CD14-positive monocyte (primary cell): ENCODE measurements at regions not wholly inside any gene's neighbourhood (a gene's known extent, or its start where the extent isn't known, plus 50 kb on each side); places are given as distances from the start of the nearest gene placed in this dataset.

Experiments
- DNase-seq, 3 donors: peaks; one replicate each; pipeline ENCODE4 v3.0.0-alpha.2; 2011 to 2022
- H2AFZ ChIP-seq: 2 replicates; pipeline ENCODE4 v1.6.0; 2012; ENCODE audit warnings: mild to moderate bottlenecking, low read depth, low read length, inconsistent platforms; ENCODE audit not compliant: insufficient read depth, poor library complexity, severe bottlenecking
- H3K27ac ChIP-seq, 2 donors: 1 replicate in 1 of 2; 2 replicates in 1 of 2; pipeline ENCODE4 v1.5.1; 2012 to 2013; ENCODE audit warnings: low read length in 2 of 2, control low read depth in 1 of 2, inconsistent platforms in 1 of 2, low read depth in 1 of 2, mild to moderate bottlenecking in 1 of 2
- H3K27me3 ChIP-seq, 2 donors: one replicate each; pipeline versions ENCODE4 v1.6.0 to v1.6.1; 2011 to 2013; ENCODE audit warnings: low read length in 2 of 2; ENCODE audit not compliant: control insufficient read depth in 2 of 2, insufficient read depth in 2 of 2
- H3K36me3 ChIP-seq, 2 donors: replicated peaks in 1 of 2; 1 replicate in 1 of 2; 2 replicates in 1 of 2; pipeline versions ENCODE4 v1.5.1 to v1.6.1; 2012 to 2013; ENCODE audit warnings: low read length in 2 of 2, control low read depth in 1 of 2, inconsistent platforms in 1 of 2, mild to moderate bottlenecking in 1 of 2; ENCODE audit not compliant: insufficient read depth in 2 of 2, control insufficient read depth in 1 of 2
- H3K4me1 ChIP-seq, 2 donors: 1 replicate in 1 of 2; 2 replicates in 1 of 2; pipeline versions ENCODE4 v1.5.1 to v1.6.1; 2012 to 2013; ENCODE audit warnings: low read length in 2 of 2, control low read depth in 1 of 2, inconsistent platforms in 1 of 2, mild to moderate bottlenecking in 1 of 2, moderate library complexity in 1 of 2; ENCODE audit not compliant: insufficient read depth in 2 of 2, control insufficient read depth in 1 of 2
- H3K4me2 ChIP-seq: replicated peaks from 2 replicates; pipeline ENCODE3; 2012; ENCODE audit warnings: low read length, moderate library complexity, mild to moderate bottlenecking; ENCODE audit not compliant: poor library complexity, severe bottlenecking; ENCODE audit errors: extremely low read depth
- H3K4me3 ChIP-seq, 3 experiments: fragments of 200-600 bp in 1 of 3; sonication (generic) in 1 of 3; replicated peaks in 1 of 3; 1 replicate in 2 of 3; 2 replicates in 1 of 3; pipeline ENCODE4 v1.5.1; 2011 to 2013; ENCODE audit warnings: low read length in 3 of 3, mild to moderate bottlenecking in 3 of 3, control low read depth in 2 of 3, low read depth in 2 of 3, inconsistent platforms in 1 of 3, moderate library complexity in 1 of 3
- H3K79me2 ChIP-seq: 2 replicates; pipeline ENCODE4 v1.6.0; 2012; ENCODE audit warnings: mild to moderate bottlenecking, control low read depth, inconsistent platforms, low read length, moderate library complexity; ENCODE audit not compliant: insufficient read depth
- H3K9ac ChIP-seq: 2 replicates; pipeline ENCODE4 v1.6.0; 2017; ENCODE audit warnings: low read length, mild to moderate bottlenecking; ENCODE audit not compliant: insufficient read depth, poor library complexity, severe bottlenecking
- H3K9me3 ChIP-seq, 2 donors: replicated peaks in 1 of 2; 1 replicate in 1 of 2; 2 replicates in 1 of 2; pipeline versions ENCODE4 v1.5.1 to v1.6.1; 2012 to 2013; ENCODE audit warnings: low read length in 2 of 2, control low read depth in 1 of 2; ENCODE audit not compliant: control insufficient read depth in 1 of 2, insufficient read depth in 1 of 2
- H4K20me1 ChIP-seq: 2 replicates; pipeline ENCODE4 v1.6.0; 2012; ENCODE audit warnings: mild to moderate bottlenecking, low read length, control low read depth, moderate library complexity; ENCODE audit not compliant: insufficient read depth
- H3K27ac Mint-ChIP-seq, 7 donors: one replicate each; pipeline ENCODE4 v1.8.0; 2020; ENCODE audit warnings: mild to moderate bottlenecking in 7 of 7, mixed read lengths in 7 of 7, moderate library complexity in 6 of 7, inconsistent platforms in 2 of 7
- H3K27me3 Mint-ChIP-seq, 3 donors: one replicate each; pipeline ENCODE4 v1.8.0; 2021 to 2022; ENCODE audit warnings: low read depth in 3 of 3, mild to moderate bottlenecking in 3 of 3, mixed read lengths in 3 of 3, moderate library complexity in 3 of 3, inconsistent platforms in 1 of 3
- H3K36me3 Mint-ChIP-seq, 2 donors: one replicate each; pipeline ENCODE4 v1.8.0; 2020; ENCODE audit warnings: mixed read lengths in 2 of 2, inconsistent platforms in 1 of 2, mild to moderate bottlenecking in 1 of 2
- H3K4me1 Mint-ChIP-seq: one replicate; pipeline ENCODE4 v1.8.0; 2020; ENCODE audit warnings: mild to moderate bottlenecking, mixed read lengths
- H3K4me3 Mint-ChIP-seq, 2 donors: one replicate each; pipeline ENCODE4 v1.8.0; 2020; ENCODE audit warnings: mild to moderate bottlenecking in 2 of 2, mixed read lengths in 2 of 2, moderate library complexity in 1 of 2
- H3K9me3 Mint-ChIP-seq, 7 donors: one replicate each; pipeline ENCODE4 v1.8.0; 2020 to 2022; ENCODE audit warnings: mixed read lengths in 7 of 7, mild to moderate bottlenecking in 6 of 7, moderate library complexity in 6 of 7, inconsistent platforms in 2 of 7
- CTCF ChIP-seq: fragments of 200-600 bp; IDR thresholded peaks from one replicate; pipeline ENCODE4 v1.8.0; 2022; ENCODE audit warnings: antibody characterized with exemption, mild to moderate bottlenecking
- WGBS: methylation state at CpG from one replicate; pipeline ENCODE4 v1.1.5; 2013; ENCODE audit warnings: missing lambda C conversion rate; ENCODE audit not compliant: insufficient coverage; 5-methylcytosine and 5-hydroxymethylcytosine counted together
- intact Hi-C, 2 donors: fragments of 100-400 bp; cut with micrococcal nuclease; formaldehyde crosslinking; loops; one replicate each; pipeline versions ENCODE4 v1.15.0 to v1.15.1; 2023

GRCh38 chr9:650362-650761, 191.1 kb upstream of the DMRT1 start:
- WGBS, result no CpG with 5 or more reads among the region's 1 CpG
- Mint-ChIP-seq H3K27ac (peak overlapping the region; percentile 72 to 92 (median 84)), H3K36me3 (no peaks in the 10 kb centered on the region), H3K27me3 (no peaks in the 10 kb centered on the region), H3K4me1 (peaks cover 38% of the 10 kb centered on the region), H3K9me3 (no peaks in the 10 kb centered on the region), H3K4me3 (peak overlapping the region; percentile 57 to 78)
- H3K4me1 ChIP-seq, result peaks cover 29 to 40% of the 10 kb centered on the region in 2 donors
- no peaks in the 10 kb centered on the region for H3K27me3 ChIP-seq
- no peaks in the 10 kb centered on the region for H3K79me2 ChIP-seq
- peak overlapping the region in 2 of 3 experiments; percentile 27 to 57 for H3K4me3 ChIP-seq
- no peaks in the 10 kb centered on the region for H4K20me1 ChIP-seq
- H2AFZ ChIP-seq, result peak overlapping the region; percentile 79
- peak overlapping the region in 1 of 2 donors; percentile 80 for H3K27ac ChIP-seq
- DNase-seq, result peak; percentile 8 to 52 (median 33)
- no peaks in the 10 kb centered on the region for H3K9me3 ChIP-seq
- TF ChIP-seq CTCF, result no peak
- no peaks in the 10 kb centered on the region for H3K36me3 ChIP-seq
- intact Hi-C loops, result no loop called here
- peak overlapping the region; percentile 64 for H3K4me2 ChIP-seq
- peak overlapping the region; percentile 34 for H3K9ac ChIP-seq

GRCh38 chr9:651371-651770, 190.1 kb upstream of the DMRT1 start:
- H4K20me1 ChIP-seq, result no peaks in the 10 kb centered on the region
- no peak for TF ChIP-seq CTCF
- peaks cover 35 to 45% of the 10 kb centered on the region in 2 donors for H3K4me1 ChIP-seq
- peaks cover 0 to 3% (median 0%) of the 10 kb centered on the region in 3 donors for H3K27me3 Mint-ChIP-seq
- H3K36me3 ChIP-seq, result no peaks in the 10 kb centered on the region
- no peak overlapping the region for H3K27ac Mint-ChIP-seq
- no peak overlapping the region for H3K4me2 ChIP-seq
- no peak for DNase-seq
- H3K9ac ChIP-seq, result no peak overlapping the region
- no peaks in the 10 kb centered on the region for H3K36me3 Mint-ChIP-seq
- H3K4me3 Mint-ChIP-seq, result no peak overlapping the region
- no peaks in the 10 kb centered on the region for H3K27me3 ChIP-seq
- no peaks in the 10 kb centered on the region for H3K79me2 ChIP-seq
- no peak overlapping the region for H2AFZ ChIP-seq
- no CpG with 5 or more reads among the region's 2 CpGs for WGBS
- no peaks in the 10 kb centered on the region for H3K9me3 ChIP-seq
- H3K4me1 Mint-ChIP-seq, result peaks cover 46% of the 10 kb centered on the region
- no peak overlapping the region for H3K27ac ChIP-seq
- intact Hi-C loops, result no loop called here
- no peaks in the 10 kb centered on the region for H3K9me3 Mint-ChIP-seq
- no peak overlapping the region for H3K4me3 ChIP-seq
